Chondrocyte (in vitro differentiated cells): ENCODE measurements at regions not wholly inside any gene's neighbourhood (a gene's known extent, or its start where the extent isn't known, plus 50 kb on each side); places are given as distances from the start of the nearest gene placed in this dataset.
"Not testable (repeated sequence)": the region's sequence is repeated elsewhere in the genome, so short reads cannot be mapped to it uniquely, and the experiment has no call there.

ENCODE experiments used
- DNase-seq: peaks from one replicate; pipeline ENCODE4 v3.0.0; 2021; ENCODE audit warnings: mixed read lengths, low spot score
- H3K27ac Mint-ChIP-seq: one replicate; pipeline ENCODE4 v1.8.0; 2021; ENCODE audit warnings: mild to moderate bottlenecking, moderate library complexity, mixed read lengths; ENCODE audit not compliant: unreplicated experiment
- H3K27me3 Mint-ChIP-seq: 2 replicates; pipeline ENCODE4 v1.8.0; 2021; ENCODE audit warnings: low read depth, mixed read lengths
- H3K36me3 Mint-ChIP-seq: 2 replicates; pipeline ENCODE4 v1.8.0; 2021; ENCODE audit warnings: low read depth, mixed read lengths
- H3K4me1 Mint-ChIP-seq: 2 replicates; pipeline ENCODE4 v1.8.0; 2021; ENCODE audit warnings: low read depth, mild to moderate bottlenecking, mixed read lengths
- H3K4me3 Mint-ChIP-seq: one replicate; pipeline ENCODE4 v1.8.0; 2021; ENCODE audit warnings: mild to moderate bottlenecking, moderate library complexity, mixed read lengths; ENCODE audit not compliant: unreplicated experiment
- H3K9me3 Mint-ChIP-seq: 2 replicates; pipeline ENCODE4 v1.8.0; 2021; ENCODE audit warnings: low read depth, mixed read lengths
- CTCF ChIP-seq: fragments of 200-600 bp; sonication (generic); IDR thresholded peaks from 2 replicates; pipeline ENCODE4 v1.5.0; 2021; ENCODE audit warnings: antibody characterized with exemption, mild to moderate bottlenecking, moderate library complexity

- no peak overlapping the region for H3K4me3 Mint-ChIP-seq
- peaks cover 5% of the 10 kb centered on the region for H3K9me3 Mint-ChIP-seq
- H3K27ac Mint-ChIP-seq, result no peak overlapping the region
- no peak for DNase-seq
- no peak for TF ChIP-seq CTCF
- H3K4me1 Mint-ChIP-seq, result no peaks in the 10 kb centered on the region
- peaks cover 6% of the 10 kb centered on the region for H3K36me3 Mint-ChIP-seq
- H3K27me3 Mint-ChIP-seq, result no peaks in the 10 kb centered on the region
Observed at GRCh38 chr2:152263911-152264310, 71.1 kb upstream of the FMNL2 start.

GRCh38 chr2:152273732-152274260 lies 61.2 kb upstream of the FMNL2 start:
- not testable (repeated sequence) for H3K27ac Mint-ChIP-seq, H3K4me3 Mint-ChIP-seq, H3K4me1 Mint-ChIP-seq, DNase-seq, H3K36me3 Mint-ChIP-seq, H3K27me3 Mint-ChIP-seq
- peaks cover 36% of the 10 kb centered on the region for H3K9me3 Mint-ChIP-seq

- not testable (repeated sequence) for DNase-seq, H3K4me3 Mint-ChIP-seq, H3K4me1 Mint-ChIP-seq, H3K27ac Mint-ChIP-seq, H3K36me3 Mint-ChIP-seq, H3K27me3 Mint-ChIP-seq
- peaks cover 35% of the 10 kb centered on the region for H3K9me3 Mint-ChIP-seq
Observed at GRCh38 chr2:152277896-152278295, 57.1 kb upstream of the FMNL2 start.

GRCh38 chr2:152278526-152278925 lies 56.4 kb upstream of the FMNL2 start:
- Mint-ChIP-seq H3K9me3 (peaks cover 28% of the 10 kb centered on the region), H3K4me1 (no peaks in the 10 kb centered on the region), H3K27ac (no peak overlapping the region), H3K27me3 (peaks cover 8% of the 10 kb centered on the region), H3K4me3 (no peak overlapping the region), H3K36me3 (peaks cover 3% of the 10 kb centered on the region)
- DNase-seq, result no peak
- no peak for TF ChIP-seq CTCF

- not testable (repeated sequence) for H3K27me3 Mint-ChIP-seq, H3K36me3 Mint-ChIP-seq, H3K4me1 Mint-ChIP-seq, H3K27ac Mint-ChIP-seq, H3K4me3 Mint-ChIP-seq, DNase-seq
- H3K9me3 Mint-ChIP-seq, result peaks cover 23% of the 10 kb centered on the region
Observed at GRCh38 chr2:152279367-152279766, 55.6 kb upstream of the FMNL2 start.

GRCh38 chr2:152280780-152281179 lies 54.2 kb upstream of the FMNL2 start:
- H3K4me3 Mint-ChIP-seq, result no peak overlapping the region
- peaks cover 15% of the 10 kb centered on the region for H3K9me3 Mint-ChIP-seq
- no peak for DNase-seq
- no peak for TF ChIP-seq CTCF
- peaks cover 16% of the 10 kb centered on the region for H3K27me3 Mint-ChIP-seq
- no peaks in the 10 kb centered on the region for H3K4me1 Mint-ChIP-seq
- H3K27ac Mint-ChIP-seq, result no peak overlapping the region
- no peaks in the 10 kb centered on the region for H3K36me3 Mint-ChIP-seq

- no peak for TF ChIP-seq CTCF
- Mint-ChIP-seq H3K4me3 (no peak overlapping the region), H3K27ac (no peak overlapping the region), H3K4me1 (no peaks in the 10 kb centered on the region), H3K36me3 (no peaks in the 10 kb centered on the region), H3K9me3 (peaks cover 13% of the 10 kb centered on the region), H3K27me3 (peaks cover 17% of the 10 kb centered on the region)
- DNase-seq, result no peak
Observed at GRCh38 chr2:152283392-152283791, 51.6 kb upstream of the FMNL2 start.
